HG03457 (cell line): ENCODE measurements at regions not wholly inside any gene's neighbourhood (a gene's known extent, or its start where the extent isn't known, plus 50 kb on each side); places are given as distances from the start of the nearest gene placed in this dataset.
"Not testable (repeated sequence)": the region's sequence is repeated elsewhere in the genome, so short reads cannot be mapped to it uniquely, and the experiment has no call there.

Experiments
- ATAC-seq: cut with Tn5 transposase; IDR thresholded peaks from one replicate; pipeline ENCODE4 v1.9.1; 2021; ENCODE audit warnings: moderate number of reproducible peaks; ENCODE audit not compliant: unreplicated experiment

- not testable (repeated sequence) for ATAC-seq
These were observed 290.9 kb downstream of the TFAP2C start for GRCh38 chr20:56920041-56920440.

DNA sequence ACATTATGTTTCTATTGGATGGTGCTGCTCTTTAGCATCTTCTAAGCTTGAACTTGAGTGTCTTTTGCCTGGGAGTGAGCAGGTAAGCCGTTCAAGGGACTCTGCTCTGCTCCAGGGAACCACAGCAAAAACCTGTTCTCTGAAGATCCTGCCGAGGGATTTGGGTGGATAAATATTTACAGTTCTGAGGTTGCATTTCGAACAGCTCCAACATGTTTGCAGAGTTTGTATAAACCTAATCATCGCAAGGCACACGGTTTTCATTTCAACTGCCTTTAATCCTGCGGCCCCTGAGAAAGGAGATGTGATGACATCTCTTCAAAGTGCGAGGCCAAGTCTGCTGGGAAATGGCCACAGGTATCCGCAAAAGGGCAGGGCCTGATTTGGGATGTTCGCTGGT is 293.4 kb downstream of the TFAP2C start:
- ATAC-seq = no peak

DNA sequence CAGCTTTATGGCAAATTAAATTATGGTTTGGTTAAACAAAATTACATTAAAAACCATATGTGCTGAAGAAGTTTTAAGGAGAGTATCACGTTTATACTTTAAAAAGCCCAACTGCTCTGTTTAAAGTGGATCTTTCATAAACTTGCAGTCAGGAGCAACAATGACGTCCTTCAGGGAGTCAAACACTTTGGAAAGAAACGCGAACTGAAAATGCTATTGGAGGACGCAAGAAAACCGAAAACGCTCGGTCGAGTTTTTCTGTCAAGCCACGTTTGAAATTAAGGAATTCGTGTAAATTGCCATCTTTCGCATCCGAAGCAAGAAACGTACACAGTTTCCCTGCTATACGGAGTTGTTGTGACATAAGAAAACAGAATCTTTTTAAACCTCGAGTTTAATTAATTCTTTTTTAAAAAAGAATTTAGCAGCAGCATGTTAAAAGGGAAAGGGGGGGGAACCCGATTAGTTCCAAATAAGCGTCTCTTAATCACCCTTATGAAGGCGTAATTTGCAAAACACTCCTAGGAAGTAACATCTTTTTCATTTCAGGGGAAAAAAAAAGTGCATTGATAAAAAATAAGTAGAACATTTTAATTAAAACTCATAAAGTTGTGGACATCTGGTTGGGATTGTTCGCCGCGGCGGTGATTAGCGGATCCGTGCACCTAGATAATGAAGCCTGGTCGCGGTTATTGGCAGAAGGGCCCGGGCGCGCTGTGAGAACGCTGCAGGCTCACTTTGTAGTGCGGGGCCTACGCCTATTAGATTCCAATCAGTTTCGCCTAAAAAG is 295.4 kb downstream of the TFAP2C start:
- ATAC-seq = no peak

DNA sequence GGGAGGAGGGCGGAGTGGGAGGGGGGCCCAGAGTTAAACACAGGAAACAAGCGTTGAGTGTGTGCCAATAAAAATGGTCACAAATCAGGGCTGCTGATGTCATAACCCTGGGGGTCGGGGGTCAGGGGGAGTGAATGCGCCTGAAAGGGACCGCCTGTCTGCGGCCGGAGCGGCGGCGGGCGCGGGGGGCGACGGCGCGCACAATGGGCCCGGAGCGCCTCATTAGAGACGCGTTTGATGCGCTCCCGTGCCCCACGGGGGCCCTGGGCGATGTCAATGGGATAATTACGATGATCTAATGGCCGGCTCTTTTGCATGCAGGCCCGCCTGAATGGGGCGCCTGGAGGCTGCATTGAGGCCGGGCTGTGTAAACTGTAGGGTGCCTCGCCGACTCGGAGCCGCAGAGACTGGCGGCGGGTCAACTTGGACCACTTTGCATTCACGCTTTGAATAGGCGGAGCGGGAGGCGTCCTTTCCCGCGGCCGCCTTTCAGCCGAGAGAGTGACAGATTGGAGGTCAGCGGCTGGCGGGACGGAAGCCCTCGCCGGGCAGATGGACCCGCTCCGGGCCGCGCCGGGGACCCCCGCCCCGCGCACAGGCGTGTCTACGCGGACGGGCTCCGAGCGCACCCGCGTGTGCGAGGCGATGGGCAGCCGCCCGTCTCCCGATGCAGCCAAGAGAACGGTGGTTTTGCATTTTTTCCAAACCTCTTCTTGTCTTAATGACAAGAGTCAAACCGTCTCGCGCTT is 296.1 kb downstream of the TFAP2C start:
- ATAC-seq = no peak

DNA sequence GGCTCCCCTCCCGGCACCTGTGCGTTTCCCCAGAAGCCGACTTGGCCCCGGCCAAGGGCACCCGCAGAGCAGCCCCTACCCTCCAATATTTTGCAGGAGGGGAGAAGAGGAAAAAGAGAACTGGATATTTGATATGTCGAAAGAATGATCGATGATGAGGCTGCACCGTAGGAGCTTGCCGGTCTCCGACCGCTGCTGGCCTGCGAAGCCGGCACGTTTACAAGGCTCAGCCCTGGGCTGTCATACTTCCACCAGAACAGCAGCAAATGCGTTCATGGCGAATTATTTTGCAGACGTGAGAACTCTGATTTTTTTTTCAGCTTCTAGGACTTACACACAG is 296.7 kb downstream of the TFAP2C start:
- no peak for ATAC-seq

DNA sequence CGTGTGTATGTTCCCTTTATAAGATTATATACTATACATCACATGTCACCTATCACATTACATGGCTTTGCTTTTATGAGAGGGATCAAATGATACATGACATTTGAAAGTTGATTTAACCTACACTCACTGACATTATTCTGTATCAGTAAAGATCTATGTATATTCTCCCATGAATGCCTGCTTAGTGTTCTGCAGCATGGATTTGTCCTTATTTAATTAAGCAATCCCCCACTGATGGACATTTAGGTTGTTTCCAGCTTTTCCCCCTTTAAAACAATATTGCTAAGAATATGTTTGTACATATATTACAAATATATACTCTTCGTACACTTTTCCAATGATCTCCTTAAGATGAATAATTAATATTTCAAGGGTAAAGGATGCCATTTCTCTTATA is 297.4 kb downstream of the TFAP2C start:
- no peak for ATAC-seq

DNA sequence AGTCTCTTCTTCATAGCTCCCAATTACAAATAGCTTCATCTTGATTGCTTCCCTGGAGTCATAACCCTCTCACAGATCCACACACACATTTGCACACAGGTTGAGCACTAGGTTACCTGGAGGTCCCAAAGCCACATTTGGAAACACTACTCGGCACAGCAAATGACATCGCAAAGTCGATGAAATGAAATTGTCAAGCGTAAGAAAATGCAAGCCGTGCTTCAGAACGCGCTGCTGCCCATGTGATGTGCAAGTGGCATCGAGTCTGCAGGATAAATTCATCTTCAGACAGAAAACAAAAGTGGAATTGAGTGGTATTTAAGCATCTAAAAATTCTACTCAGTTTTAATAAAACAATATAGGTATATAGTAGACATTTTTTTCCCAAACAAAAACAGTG is 298.0 kb downstream of the TFAP2C start:
- no peak for ATAC-seq

DNA sequence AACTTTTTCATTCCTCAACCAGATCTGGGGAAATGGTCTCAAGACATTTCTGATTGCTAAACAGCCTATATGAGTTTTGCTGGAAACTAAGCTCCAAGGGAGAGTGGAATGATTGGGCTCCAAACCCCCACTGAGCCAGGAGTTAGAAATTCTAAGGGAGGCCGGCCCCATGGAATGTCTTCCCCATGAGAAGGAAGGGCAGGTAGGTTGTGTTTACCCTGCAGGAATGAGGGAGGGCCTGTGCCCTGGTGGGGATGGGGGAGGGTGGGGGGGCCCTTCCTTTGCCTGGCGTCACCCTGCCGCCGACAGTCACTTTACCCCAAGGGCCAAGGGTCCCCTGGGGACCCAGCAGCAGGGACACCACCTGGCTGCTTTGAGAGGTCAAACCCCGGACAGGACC is 298.9 kb downstream of the TFAP2C start:
- no peak for ATAC-seq

DNA sequence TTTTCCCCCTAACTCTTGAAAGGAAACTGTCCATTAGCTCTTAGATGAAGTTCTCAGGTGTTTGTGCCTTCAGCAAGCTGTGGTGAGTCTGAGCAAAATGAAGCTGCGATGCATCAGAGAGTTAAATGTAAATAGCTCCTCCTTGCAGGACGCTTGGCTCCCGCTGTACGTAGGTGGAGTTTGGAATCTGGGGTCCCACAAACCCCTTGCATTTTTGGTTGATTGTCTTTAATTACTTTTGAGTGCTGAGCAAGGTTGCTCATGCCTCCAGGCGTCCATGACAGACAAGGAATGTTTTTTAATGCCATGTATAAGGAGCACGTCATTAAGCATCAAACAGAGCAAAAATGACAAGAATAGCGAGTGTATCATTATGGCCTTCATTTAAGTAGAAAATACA is 300.5 kb downstream of the TFAP2C start:
- no peak for ATAC-seq

DNA sequence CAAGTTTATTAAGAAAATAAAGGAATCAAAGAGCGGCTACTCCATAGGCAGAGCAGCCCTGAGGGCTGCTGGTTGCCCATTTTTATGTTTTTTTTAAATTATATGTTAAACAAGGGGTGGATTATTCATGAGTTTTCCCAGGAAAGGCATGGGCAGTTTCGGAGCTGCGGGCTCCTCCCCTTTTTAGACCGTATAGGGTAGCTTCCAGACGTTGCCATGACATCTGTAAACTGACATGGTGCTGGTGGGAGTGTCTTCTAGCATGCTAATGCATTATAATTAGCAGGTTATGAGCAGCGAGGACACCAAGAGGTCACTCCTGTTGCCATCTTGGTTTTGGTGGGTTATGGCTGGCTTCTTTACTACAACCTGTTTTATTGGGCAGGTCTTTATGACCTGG is 301.8 kb downstream of the TFAP2C start:
- no peak for ATAC-seq

DNA sequence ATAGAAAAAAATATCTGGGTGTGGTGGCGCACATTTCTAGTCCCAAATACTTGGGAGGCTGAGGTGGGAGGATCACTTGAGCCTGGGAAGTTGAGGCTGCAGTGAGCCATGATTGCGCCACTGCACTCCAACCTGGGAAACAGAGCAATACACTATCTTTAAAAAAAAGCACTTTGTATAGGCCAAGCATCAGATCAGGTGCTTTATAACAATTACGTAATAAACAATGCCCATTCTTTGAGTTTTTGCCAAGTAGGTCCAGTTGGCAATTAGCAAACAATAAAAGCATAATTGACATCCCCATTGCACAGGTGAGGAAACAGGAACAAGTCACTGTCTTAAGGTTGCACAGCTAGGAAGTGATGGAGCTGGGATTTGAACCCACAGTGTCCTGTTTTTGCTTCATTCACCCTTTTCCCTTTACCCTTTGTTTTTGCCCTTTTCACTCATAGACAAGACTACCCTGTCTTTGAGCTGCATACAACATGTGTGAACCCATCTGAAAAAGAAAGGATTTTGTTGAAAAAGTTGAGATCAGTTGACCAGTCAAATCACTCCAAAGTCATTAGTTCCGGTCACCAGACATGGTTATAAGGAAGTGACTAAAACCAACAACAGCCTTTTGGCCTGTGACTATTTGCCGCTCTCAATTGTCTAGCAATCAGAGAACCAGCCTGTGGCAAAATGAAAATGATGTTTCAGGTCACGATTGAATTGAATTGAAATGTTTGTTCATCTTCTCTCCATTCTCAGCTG is 303.6 kb downstream of the TFAP2C start:
- no peak for ATAC-seq

DNA sequence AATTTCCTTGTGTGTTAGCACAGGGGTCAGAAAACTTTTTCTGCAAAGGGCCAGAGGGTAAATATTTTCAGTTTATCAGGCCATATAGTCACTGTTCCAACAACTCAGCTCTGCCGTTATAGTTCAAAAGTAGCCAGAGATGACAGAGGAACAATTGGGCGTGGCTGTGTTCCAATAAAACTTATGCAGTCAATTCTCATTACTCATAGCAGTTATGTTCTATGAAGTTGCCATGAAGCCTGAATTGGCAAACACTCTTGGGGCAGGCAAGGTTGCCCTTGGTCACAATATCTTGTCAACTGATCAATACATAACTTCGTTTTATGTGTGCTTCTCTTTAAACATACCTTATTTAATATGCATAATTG is 304.2 kb downstream of the TFAP2C start:
- no peak for ATAC-seq

DNA sequence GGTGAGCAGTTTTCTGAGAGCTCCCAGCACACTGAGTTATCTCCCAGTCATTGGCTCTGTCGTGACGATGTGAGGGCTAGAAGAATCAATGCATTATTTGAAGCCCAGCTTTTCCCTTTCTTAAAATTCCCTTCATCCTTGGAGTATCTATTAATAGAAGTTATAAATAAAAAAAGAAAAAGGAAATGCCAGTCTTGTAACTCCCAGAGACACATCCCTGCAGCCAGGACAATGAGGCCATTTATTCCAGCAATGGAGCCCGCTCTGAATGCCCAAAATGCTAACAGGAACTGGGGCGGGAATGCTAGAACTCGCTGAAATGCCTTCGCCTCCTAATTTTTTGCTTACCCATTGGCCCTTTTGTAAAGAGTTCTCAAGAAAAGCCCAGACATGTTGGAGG is 305.8 kb downstream of the TFAP2C start:
- ATAC-seq = no peak

DNA sequence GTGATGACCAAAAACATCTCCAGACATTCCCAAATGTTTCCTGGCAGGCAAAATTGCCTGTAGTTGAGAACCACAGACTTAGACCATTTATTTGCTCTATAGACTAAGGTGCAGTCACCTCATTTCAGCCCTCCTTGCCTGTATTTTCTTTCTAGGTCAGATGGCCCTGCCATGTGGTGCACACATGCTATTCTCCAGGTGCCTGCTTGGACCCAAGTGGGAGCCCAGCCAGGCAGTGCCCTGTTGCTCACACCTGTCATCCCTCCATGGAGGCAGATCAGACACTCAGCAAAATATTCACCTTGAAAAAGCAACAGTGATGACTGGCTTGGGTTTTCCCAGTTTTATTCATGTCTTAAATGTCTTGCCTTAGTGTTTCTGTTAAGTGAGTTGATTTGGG is 311.4 kb downstream of the TFAP2C start:
- ATAC-seq = no peak

DNA sequence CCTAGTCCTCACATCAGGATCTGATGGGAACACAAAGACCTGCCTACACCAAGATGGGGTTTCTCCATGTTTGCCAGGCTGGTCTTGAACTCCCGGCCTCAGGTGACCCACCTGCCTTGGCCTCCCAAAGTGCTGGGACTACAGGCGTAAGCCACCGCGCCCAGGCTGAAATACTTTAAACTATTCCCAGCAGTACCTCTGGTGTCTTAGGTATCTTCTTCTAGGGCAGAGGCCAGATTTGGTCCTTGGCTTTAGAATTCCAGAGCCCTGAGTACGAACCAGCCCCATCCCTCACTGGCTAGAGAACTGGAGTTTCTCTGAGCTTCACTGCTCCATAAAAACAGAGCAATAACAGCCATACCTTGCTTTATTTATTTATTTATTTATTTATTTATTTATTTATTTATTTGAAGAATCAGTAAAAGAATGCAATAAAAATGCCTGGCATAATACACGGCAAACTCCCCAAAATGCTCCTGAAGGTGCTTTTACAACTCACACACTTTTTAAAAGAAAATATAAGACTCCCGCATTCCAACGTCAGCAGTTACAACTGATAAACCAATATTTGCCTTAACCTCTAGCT is 312.1 kb downstream of the TFAP2C start:
- no peak for ATAC-seq

DNA sequence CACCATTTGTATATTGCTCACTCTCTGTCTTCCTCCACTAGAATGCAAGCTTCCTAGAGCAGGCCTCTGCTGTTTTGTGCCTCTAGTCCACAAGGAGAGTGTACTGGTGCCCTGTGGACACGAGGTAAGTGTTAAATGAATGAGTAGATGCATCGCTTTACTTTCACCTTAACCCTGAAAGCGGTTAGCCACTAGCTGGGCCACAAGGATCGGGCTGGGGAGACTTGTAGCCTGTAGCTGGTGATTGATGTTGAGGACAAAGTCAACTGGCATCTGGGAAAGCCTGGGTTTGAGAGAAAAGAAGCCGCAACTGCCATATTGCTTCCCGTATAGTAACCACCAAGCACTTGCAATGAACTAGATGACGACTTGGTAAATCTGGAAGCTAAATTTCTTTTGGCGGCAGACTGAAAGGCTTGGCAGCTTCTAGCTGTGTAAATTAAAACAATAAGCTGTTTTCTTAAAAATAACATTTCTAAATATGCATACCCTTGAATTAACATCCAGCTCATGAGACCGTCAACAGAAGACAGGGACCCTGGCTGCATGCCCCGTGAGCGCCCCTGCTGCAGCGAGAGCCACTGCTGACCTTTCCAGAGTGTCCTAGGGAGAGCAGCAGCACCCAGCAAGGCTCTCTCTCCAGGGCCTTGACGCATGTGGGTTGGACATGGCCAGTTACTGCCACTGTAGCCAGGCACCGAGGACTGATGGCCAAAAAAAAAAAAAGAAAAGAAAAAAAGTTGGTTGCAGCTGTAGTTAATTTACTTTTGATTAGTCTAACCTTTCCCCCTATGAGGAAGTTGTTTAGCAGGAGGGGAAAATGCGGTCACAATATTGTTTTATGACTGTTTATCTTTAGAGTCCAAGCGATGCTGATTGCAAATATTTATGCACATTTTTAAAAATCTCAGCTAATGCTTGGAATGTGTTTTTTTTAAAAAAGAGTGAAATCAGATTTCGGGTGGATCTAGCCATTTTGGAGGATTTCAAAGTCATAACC is 315.1 kb downstream of the TFAP2C start:
- no peak for ATAC-seq

- ATAC-seq = no peak
These were observed 316.0 kb downstream of the TFAP2C start for GRCh38 chr20:56945057-56945456.

GRCh38 chr20:56945901-56946300 is 316.8 kb downstream of the TFAP2C start:
- ATAC-seq = no peak

DNA sequence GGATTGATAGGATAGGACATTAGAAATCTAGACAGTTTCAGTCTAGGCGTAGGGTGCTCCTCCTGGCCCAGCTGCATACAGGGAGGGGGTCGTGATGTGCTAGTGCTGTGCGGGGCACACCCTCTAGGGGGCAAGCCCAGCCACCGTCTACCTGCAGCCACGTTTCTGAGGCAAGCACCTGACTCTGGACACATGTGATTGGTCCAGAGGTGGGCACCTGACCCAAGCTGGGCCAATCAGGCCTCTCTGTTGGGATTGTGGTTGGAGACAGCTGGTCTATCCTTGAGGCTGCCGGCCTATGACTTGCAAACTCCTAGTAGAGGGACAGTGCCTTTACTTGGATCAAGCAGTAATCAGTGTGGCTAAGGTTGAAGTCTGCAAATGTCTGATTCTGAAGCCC is 317.1 kb downstream of the BMP7 start:
- ATAC-seq = no peak

- ATAC-seq = no peak
These were observed 314.0 kb downstream of the BMP7 start for GRCh38 chr20:56952258-56953047.
